GM18505 (cell line): ENCODE measurements at regions not wholly inside any gene's neighbourhood (a gene's known extent, or its start where the extent isn't known, plus 50 kb on each side); places are given as distances from the start of the nearest gene placed in this dataset.
"Not testable (repeated sequence)": the region's sequence is repeated elsewhere in the genome, so short reads cannot be mapped to it uniquely, and the experiment has no call there.

Source experiments
- ATAC-seq: cut with Tn5 transposase; IDR thresholded peaks from one replicate; pipeline ENCODE4 v1.9.1; 2021; ENCODE audit not compliant: unreplicated experiment
- POLR2A ChIP-seq: IDR thresholded peaks from 4 replicates; pipeline ENCODE4 v1.6.1; 2011; ENCODE audit warnings: borderline replicate concordance; ENCODE audit not compliant: insufficient read depth, insufficient read length; ENCODE audit errors: extremely low read depth

- ATAC-seq, result not testable (repeated sequence)
Observed at GRCh38 chr5:134471858-134472449, 53.5 kb upstream of the JADE2 start.

GRCh38 chr5:134468921-134469400 lies 56.5 kb upstream of the JADE2 start:
- ATAC-seq, result no peak
- no peak for TF ChIP-seq POLR2A

- ATAC-seq, result no peak
Observed at GRCh38 chr5:134467231-134467630, 55.5 kb upstream of the CDKN2AIPNL start.

GRCh38 chr5:134466241-134467069 lies 54.8 kb upstream of the CDKN2AIPNL start:
- peak; percentile 43 for ATAC-seq
- no peak for TF ChIP-seq POLR2A

More at GRCh38 chr5:134467231-134467630, 55.5 kb upstream of the CDKN2AIPNL start:
- no peak for TF ChIP-seq POLR2A

- peak; percentile 77 for ATAC-seq
- peak; percentile 77 for TF ChIP-seq POLR2A
Observed at GRCh38 chr5:134465816-134466240, 54.1 kb upstream of the CDKN2AIPNL start.

- no peak for ATAC-seq
- no peak for TF ChIP-seq POLR2A
Observed at GRCh38 chr5:134464988-134465815, 53.5 kb upstream of the CDKN2AIPNL start.

- no peak for TF ChIP-seq POLR2A
- ATAC-seq, result no peak
Observed at GRCh38 chr5:134463991-134464760, 52.5 kb upstream of the CDKN2AIPNL start.

- no peak for TF ChIP-seq POLR2A
- ATAC-seq, result no peak
Observed at GRCh38 chr5:134463176-134463720, 51.6 kb upstream of the CDKN2AIPNL start.

GRCh38 chr5:134462761-134463160 lies 51.1 kb upstream of the CDKN2AIPNL start:
- no peak for TF ChIP-seq POLR2A
- ATAC-seq, result no peak

GRCh38 chr5:134462047-134462575 lies 50.4 kb upstream of the CDKN2AIPNL start:
- TF ChIP-seq POLR2A, result no peak
- no peak for ATAC-seq
